ENCODE measurements at regions not wholly inside any gene's neighbourhood (a gene's known extent, or its start where the extent isn't known, plus 50 kb on each side); places are given as distances from the start of the nearest gene placed in this dataset.

DNA sequence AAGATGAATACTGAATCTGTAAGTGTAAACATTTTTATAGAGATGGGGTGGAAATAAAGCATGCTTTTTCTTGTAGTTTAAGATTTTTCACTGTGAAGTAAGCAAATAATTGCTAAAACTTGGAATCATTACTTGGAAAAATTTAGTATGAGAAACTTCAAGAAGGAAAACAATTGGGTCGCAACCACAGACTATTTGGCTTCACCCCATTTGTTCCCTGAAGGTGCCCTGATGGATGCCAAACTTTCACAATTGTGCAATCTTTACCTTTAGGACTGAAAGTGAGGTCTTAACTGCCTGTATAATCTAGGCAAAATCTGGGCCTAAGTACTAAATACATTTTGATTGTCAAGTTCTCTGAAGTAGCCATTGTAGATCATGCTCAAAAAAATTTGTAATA lies 330.1 kb downstream of the HDGFL1 start:
- TF ChIP-seq, protein P1, sequence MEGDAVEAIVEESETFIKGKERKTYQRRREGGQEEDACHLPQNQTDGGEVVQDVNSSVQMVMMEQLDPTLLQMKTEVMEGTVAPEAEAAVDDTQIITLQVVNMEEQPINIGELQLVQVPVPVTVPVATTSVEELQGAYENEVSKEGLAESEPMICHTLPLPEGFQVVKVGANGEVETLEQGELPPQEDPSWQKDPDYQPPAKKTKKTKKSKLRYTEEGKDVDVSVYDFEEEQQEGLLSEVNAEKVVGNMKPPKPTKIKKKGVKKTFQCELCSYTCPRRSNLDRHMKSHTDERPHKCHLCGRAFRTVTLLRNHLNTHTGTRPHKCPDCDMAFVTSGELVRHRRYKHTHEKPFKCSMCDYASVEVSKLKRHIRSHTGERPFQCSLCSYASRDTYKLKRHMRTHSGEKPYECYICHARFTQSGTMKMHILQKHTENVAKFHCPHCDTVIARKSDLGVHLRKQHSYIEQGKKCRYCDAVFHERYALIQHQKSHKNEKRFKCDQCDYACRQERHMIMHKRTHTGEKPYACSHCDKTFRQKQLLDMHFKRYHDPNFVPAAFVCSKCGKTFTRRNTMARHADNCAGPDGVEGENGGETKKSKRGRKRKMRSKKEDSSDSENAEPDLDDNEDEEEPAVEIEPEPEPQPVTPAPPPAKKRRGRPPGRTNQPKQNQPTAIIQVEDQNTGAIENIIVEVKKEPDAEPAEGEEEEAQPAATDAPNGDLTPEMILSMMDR (IDR thresholded peaks at IDR 0.05) = no peak
- no peak for TF ChIP-seq POLR2A (IDR thresholded peaks at IDR 0.05)
